Lower lobe of right lung (tissue), 2 donors: ENCODE measurements at regions not wholly inside any gene's neighbourhood (a gene's known extent, or its start where the extent isn't known, plus 50 kb on each side); places are given as distances from the start of the nearest gene placed in this dataset.

Source experiments
- ATAC-seq, 2 donors: fragments of 200-7000 bp; cut with Tn5 transposase; one replicate each; pipeline ENCODE4 v1.9.1; 2020 to 2022; ENCODE audit warnings: mild to moderate bottlenecking in 2 of 2, moderate library complexity in 2 of 2
- DNase-seq: peaks from one replicate; pipeline ENCODE4 v3.0.0-alpha.2; 2020
- H3K27ac ChIP-seq: fragments of 200-600 bp; one replicate; pipeline ENCODE4 v1.8.0; 2022
- H3K27me3 ChIP-seq: fragments of 200-600 bp; one replicate; pipeline ENCODE4 v1.8.0; 2022; ENCODE audit warnings: low read depth
- H3K36me3 ChIP-seq: fragments of 200-600 bp; one replicate; pipeline ENCODE4 v1.8.0; 2022; ENCODE audit warnings: mild to moderate bottlenecking
- H3K4me1 ChIP-seq: fragments of 200-600 bp; one replicate; pipeline ENCODE4 v1.8.0; 2022
- H3K4me3 ChIP-seq: fragments of 200-600 bp; one replicate; pipeline ENCODE4 v1.8.0; 2022; ENCODE audit warnings: mild to moderate bottlenecking
- H3K9me3 ChIP-seq: fragments of 200-600 bp; one replicate; pipeline ENCODE4 v1.8.0; 2022
- CTCF ChIP-seq: fragments of 200-600 bp; IDR thresholded peaks from one replicate; pipeline ENCODE4 v1.8.0; 2022; ENCODE audit warnings: antibody characterized with exemption, mild to moderate bottlenecking
- intact Hi-C: fragments of 100-400 bp; cut with DNase I; formaldehyde crosslinking; loops from one replicate; pipeline ENCODE4 v1.11.0; 2022
- donor health status: DM: no; HTN: yes; CAD: no; lungs with severe emphysema.

GRCh38 chr4:187191676-187192075 is 468.0 kb upstream of the FAT1 start:
- Histone ChIP-seq H3K4me3 (no peak overlapping the region), H3K27ac (no peak overlapping the region), H3K27me3 (no peaks in the 10 kb centered on the region), H3K36me3 (no peaks in the 10 kb centered on the region), H3K4me1 (no peaks in the 10 kb centered on the region), H3K9me3 (no peaks in the 10 kb centered on the region)
- no peak for TF ChIP-seq CTCF
- ATAC-seq (no peak), DNase-seq (no peak)
- intact Hi-C loops: no loop called here

- Histone ChIP-seq H3K4me1 (no peaks in the 10 kb centered on the region), H3K4me3 (no peak overlapping the region), H3K36me3 (no peaks in the 10 kb centered on the region), H3K27ac (no peak overlapping the region), H3K27me3 (no peaks in the 10 kb centered on the region), H3K9me3 (no peaks in the 10 kb centered on the region)
- ATAC-seq (no peak), DNase-seq (no peak)
- intact Hi-C loops: no loop called here
- TF ChIP-seq CTCF: no peak
Measured at GRCh38 chr4:187192266-187192665, 468.6 kb upstream of the FAT1 start.

DNA sequence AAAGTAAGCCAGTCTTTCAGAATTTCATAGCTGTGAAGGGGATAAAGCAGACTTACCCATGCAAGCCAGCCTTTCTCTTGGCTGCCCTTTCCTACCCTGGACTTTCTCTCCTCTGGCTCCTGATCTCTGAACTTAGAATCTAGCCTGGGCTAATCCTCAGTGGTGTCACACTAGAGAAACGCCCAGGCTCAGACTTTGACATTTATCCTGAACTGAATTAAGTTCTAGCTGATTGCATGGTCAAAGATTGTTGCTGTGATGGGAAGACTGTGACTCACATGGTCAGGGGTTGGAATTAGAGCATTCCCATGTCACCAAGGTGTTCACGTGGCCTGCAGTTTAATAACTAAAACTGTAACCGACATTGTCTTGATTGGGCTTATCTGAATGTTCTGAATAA is 469.5 kb upstream of the FAT1 start:
- Histone ChIP-seq H3K36me3 (no peaks in the 10 kb centered on the region), H3K9me3 (no peaks in the 10 kb centered on the region), H3K4me3 (no peak overlapping the region), H3K27ac (no peak overlapping the region), H3K27me3 (no peaks in the 10 kb centered on the region), H3K4me1 (no peaks in the 10 kb centered on the region)
- DNase-seq (no peak), ATAC-seq (no peak)
- intact Hi-C loops: no loop called here
- no peak for TF ChIP-seq CTCF

DNA sequence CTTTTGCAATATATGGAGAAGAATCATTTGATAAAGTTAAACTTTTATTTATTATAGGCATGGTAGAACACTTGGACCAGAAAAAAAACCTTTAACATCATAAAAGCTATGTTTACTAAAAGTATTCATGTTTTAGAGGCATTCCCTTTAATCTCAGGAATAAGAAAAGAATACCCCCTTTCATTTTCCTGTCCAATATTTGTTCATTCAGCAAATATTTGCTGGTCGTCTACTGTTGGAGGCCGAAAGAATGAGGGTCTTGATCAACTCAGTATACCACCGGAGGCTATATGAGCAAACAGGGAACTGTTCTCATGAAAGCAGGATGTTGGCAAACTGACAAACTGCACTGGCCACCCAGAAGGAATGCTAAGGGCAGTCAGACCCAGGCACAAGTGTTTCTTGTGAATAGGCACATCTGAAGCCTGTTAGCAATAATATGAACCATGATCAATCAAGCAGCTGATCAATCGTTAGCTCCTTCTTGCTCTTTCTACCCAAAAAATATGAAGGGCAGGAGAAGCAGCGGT is 480.8 kb upstream of the FAT1 start:
- no peaks in the 10 kb centered on the region for H3K36me3 ChIP-seq
- intact Hi-C loops: no loop called here
- no peak for TF ChIP-seq CTCF
- ATAC-seq (no peak), DNase-seq (no peak)
- H3K9me3 ChIP-seq: peaks cover 3% of the 10 kb centered on the region
- no peaks in the 10 kb centered on the region for H3K4me1 ChIP-seq
- no peak overlapping the region for H3K4me3 ChIP-seq
- no peaks in the 10 kb centered on the region for H3K27me3 ChIP-seq
- H3K27ac ChIP-seq: no peak overlapping the region

DNA sequence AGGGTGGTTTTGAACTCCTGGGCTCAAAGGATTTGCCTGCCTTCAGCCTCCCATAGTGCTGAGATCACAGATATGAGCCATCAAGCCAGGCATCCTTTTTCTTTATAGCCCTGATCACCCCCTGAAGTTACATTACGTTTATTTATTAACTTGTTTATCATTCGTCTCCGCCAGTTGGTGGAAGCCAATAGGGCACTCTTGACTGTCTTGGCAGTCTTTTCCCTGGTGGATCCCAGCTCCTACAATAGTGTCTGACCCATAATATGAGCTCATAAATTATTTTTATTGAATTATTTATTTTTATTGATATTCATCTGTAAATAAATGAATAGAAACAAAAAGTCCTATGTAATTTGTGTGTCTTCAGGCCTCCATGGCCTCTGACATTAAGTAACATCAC is 484.3 kb upstream of the FAT1 start:
- DNase-seq: no peak
- H3K36me3 ChIP-seq: no peaks in the 10 kb centered on the region
- H3K27ac ChIP-seq: no peak overlapping the region
- no peaks in the 10 kb centered on the region for H3K27me3 ChIP-seq
- H3K9me3 ChIP-seq: peaks cover 3% of the 10 kb centered on the region
- ATAC-seq: no peak
- intact Hi-C loops: no loop called here
- H3K4me3 ChIP-seq: no peak overlapping the region
- no peak for TF ChIP-seq CTCF
- H3K4me1 ChIP-seq: no peaks in the 10 kb centered on the region

- H3K27ac ChIP-seq: no peak overlapping the region
- H3K4me1 ChIP-seq: no peaks in the 10 kb centered on the region
- H3K9me3 ChIP-seq: peaks cover 3% of the 10 kb centered on the region
- intact Hi-C loops: no loop called here
- H3K36me3 ChIP-seq: no peaks in the 10 kb centered on the region
- DNase-seq (no peak), ATAC-seq (no peak)
- H3K27me3 ChIP-seq: no peaks in the 10 kb centered on the region
- H3K4me3 ChIP-seq: no peak overlapping the region
- TF ChIP-seq CTCF: no peak
Measured at GRCh38 chr4:187208651-187209050, 485.0 kb upstream of the FAT1 start.
